GM12891 (cell line): ENCODE measurements at regions not wholly inside any gene's neighbourhood (a gene's known extent, or its start where the extent isn't known, plus 50 kb on each side); places are given as distances from the start of the nearest gene placed in this dataset.

ENCODE experiments used
- PAX5 ChIP-seq: IDR thresholded peaks from 2 replicates; pipeline ENCODE4 v1.6.1; 2011; ENCODE audit warnings: low read length, moderate library complexity, mild to moderate bottlenecking; ENCODE audit not compliant: insufficient read depth, severe bottlenecking
- POLR2A ChIP-seq: IDR thresholded peaks from 2 replicates; pipeline ENCODE4 v1.6.1; 2011; ENCODE audit warnings: low read depth, low read length, control low read depth
- POLR2AphosphoS5 ChIP-seq: IDR thresholded peaks from 2 replicates; pipeline ENCODE4 v1.6.1; 2011; ENCODE audit warnings: low read depth, low read length, control low read depth
- POU2F2 ChIP-seq: IDR thresholded peaks from 2 replicates; pipeline ENCODE4 v1.6.1; 2011; ENCODE audit warnings: low read depth, mild to moderate bottlenecking, control low read depth, low read length, moderate library complexity
- SPI1 ChIP-seq: IDR thresholded peaks from 2 replicates; pipeline ENCODE4 v1.6.1; 2011; ENCODE audit warnings: low read depth, low read length, control low read depth
- TAF1 ChIP-seq: IDR thresholded peaks from 2 replicates; pipeline ENCODE4 v1.6.1; 2011; ENCODE audit warnings: low read depth, low read length, control low read depth

DNA sequence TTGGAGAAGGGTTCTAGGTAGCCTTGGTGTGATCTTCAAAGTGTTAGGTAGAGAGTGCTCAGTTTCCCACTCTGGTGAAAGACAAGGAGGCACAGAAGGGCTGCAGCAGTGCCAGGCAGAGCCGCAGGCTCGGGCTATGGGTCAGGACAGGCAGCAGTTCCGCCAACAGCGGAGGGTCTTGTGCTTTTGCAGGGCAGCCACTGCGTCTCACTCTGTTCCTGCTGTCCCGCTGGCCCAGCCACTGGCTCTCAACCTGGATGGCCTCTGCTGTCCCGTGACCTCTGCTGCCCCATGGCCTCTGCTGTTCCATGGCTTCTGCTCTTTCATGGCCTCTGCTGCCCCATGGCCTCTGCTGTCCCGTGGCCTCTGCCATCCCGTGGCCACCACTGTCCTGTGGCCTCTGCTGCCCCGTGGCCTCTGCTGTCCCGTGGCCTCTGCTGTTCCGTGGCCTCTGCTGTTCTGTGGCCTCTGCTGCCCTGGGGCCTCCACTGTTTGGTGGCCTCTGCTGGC lies 175.7 kb downstream of the URI1 start:
- TF ChIP-seq POLR2AphosphoS5, result no peak
- TF ChIP-seq POLR2A, result no peak
- no peak for TF ChIP-seq TAF1
- TF ChIP-seq POU2F2, result no peak
- TF ChIP-seq PAX5, result no peak
- TF ChIP-seq SPI1, result no peak
